ENCODE measurements at regions not wholly inside any gene's neighbourhood (a gene's known extent, or its start where the extent isn't known, plus 50 kb on each side); places are given as distances from the start of the nearest gene placed in this dataset.
"Not testable (repeated sequence)": the region's sequence is repeated elsewhere in the genome, so short reads cannot be mapped to it uniquely, and the experiment has no call there.

GRCh38 chr2:192544371-192544955 lies 349.7 kb upstream of the TMEFF2 start:
- DNase-seq = no peak

DNA sequence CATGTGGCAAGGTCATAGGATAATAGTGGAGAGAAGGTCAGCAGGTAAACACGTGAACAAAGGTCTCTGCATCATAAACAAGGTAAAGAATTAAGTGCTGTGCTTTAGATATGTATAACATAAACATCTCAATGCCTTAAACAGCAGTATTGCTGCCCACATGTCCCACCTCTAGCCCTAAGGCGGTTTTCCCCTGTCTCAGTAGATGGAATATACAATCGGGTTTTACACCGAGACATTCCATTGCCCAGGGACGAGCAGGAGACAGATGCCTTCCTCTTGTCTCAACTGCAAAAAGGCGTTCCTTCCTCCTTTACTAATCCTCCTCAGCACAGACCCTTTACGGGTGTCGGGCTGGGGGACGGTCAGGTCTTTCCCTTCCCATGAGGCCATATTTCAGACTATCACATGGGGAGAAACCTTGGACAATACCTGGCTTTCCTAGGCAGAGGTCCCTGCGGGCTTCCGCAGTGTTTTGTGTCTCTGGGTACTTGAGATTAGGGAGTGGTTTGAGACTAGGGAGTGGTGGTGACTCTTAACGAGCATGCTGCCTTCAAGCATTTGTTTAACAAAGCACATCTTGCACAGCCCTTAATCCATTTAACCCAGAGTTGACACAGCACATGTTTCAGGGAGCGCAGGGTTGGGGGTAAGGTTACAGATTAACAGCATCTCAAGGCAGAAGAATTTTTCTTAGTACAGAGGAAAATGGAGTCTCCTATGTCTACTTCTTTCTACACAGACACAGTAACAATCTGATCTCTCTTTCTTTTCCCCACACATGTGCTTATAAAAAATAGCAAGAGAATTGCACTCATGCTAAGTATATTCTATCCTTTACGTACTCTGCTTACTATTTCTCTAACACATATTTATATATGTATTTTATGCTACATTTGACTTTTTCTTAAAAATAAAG lies 347.7 kb upstream of the TMEFF2 start:
- DNase-seq = not testable (repeated sequence)

GRCh38 chr2:192539306-192539705 lies 344.6 kb upstream of the TMEFF2 start:
- DNase-seq = no peak

GRCh38 chr2:192536922-192537624 lies 342.3 kb upstream of the TMEFF2 start:
- no peak for DNase-seq

DNA sequence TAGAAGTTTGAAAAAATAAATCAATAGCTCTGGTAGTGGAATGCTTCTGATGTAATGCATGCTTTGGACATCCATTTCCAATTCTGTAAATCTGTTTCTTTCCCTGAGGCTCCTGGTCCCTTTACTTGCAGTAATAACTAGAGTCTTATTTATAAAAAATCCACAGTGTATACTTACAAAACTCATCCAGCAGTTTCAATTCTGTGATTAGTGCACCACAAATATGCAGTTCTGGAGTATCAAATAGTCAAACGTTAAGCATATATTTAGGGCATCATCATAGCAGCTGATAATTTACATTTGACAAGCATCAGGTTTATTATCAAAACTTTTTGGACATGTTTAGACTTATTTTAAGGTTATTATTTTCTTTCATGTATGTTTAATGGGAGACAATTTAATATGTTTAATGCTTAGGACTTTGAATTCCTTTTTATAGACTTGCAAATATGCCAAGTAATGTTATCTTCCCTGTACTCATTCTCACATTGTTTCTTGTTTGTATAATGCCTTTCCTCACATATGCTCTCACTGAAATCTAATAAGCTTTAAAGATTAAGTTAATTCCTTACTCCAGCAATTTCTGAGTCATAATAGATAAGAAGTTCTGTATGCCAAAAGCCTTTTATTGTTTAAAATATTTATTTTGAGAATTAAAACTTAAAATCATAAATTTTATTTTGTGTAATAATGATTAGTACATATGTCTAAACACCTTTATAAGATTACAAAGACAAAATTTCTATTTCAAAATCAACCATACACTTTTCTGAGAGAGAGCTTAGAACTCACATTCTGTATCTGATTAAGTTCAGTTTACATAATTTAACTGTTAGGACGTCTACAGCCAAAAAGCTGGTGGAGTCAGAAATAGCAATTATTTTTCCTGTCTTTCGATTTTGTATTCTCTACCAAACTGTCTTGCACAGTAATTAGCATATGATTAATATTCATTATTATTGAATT lies 341.5 kb upstream of the TMEFF2 start:
- no peak for DNase-seq

GRCh38 chr2:192534072-192534471 lies 339.3 kb upstream of the TMEFF2 start:
- DNase-seq = no peak

- DNase-seq = not testable (repeated sequence)
These were observed 330.0 kb upstream of the TMEFF2 start for GRCh38 chr2:192524642-192525251.

GRCh38 chr2:192524214-192524613 lies 329.5 kb upstream of the TMEFF2 start:
- DNase-seq = not testable (repeated sequence)

- no peak for DNase-seq
These were observed 321.2 kb upstream of the TMEFF2 start for GRCh38 chr2:192515937-192516336.

GRCh38 chr2:192513575-192513974 lies 318.8 kb upstream of the TMEFF2 start:
- no peak for DNase-seq

DNA sequence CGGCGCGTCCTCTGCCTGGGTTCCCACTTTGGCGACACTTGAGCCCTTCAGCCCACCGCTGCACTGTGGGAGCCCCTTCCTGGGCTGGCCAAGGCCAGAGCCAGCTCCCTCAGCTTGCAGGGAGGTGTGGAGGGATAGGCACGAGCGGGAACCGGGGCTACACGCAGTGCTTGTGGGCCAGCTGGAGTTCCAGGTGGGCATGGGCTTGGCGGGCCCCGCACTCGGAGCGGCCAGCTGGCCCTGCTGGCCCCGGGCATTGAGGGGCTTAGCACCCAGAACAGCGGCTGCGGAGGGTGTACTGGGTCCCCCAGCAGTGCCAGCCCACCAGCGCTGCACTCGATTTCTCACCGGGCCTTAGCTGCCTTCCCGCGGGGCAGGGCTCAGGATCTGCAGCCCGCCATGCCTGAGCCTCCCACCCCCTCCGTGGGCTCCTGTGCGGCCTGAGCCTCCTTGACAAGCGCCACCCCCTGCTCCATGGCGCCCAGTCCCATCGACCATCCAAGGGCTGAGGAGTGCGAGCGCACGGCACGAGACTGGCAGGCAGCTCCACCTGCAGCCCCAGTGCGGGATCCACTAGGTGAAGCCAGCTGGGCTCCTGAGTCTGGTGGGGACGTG lies 313.2 kb upstream of the TMEFF2 start:
- not testable (repeated sequence) for DNase-seq

DNA sequence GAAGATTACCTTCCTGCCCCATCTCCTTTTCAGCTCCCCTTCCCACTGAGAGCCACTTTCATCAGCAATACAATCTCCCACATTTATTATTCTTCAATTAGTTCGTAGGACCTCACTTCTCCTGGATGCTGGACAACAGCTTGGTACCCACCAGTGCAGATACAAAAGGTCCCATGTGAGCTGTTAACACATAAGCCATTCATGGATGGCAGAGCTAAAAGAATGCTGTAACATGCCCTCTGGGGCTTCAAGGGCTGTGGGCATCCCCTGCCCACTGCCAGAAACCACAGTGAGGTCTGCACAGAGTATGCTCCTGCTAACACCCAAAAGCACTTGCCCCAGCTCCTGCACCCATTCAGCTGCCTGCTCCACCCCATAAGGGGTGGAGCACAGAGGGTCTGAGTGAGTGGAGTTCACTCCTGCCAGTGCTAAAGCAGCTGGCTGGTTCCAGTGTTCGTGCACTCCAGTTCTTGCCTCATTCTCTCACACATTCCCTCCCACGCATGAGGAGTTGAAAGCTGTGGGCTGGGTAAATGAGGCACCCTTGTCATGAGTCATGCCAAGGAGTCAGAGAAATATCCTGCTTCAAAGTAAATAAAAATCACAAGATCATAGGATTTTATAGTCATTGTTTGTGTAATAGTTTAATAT lies 305.9 kb upstream of the TMEFF2 start:
- DNase-seq = no peak

DNA sequence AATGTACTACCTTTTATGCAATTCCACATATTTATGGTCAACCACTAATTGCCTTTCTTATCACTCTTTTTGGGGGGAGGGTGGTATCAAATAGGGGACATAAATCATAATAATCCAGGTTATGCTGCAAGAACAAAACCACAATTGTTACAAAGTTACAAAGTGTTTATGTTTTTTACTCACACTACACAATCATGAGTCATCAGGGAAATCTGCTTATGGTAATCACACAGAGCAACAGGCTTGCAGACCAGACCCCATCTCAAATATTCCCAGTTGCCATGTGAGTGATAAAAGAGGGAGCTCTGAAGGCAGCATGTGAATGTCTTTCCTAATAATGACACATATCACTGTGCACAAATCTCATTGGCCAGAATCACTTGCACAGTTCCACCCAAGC lies 304.7 kb upstream of the TMEFF2 start:
- no peak for DNase-seq

- DNase-seq = no peak
These were observed 304.0 kb upstream of the TMEFF2 start for GRCh38 chr2:192498747-192499146.

GRCh38 chr2:192488158-192488557 lies 293.4 kb upstream of the TMEFF2 start:
- DNase-seq = not testable (repeated sequence)

GRCh38 chr2:192487636-192488035 lies 292.9 kb upstream of the TMEFF2 start:
- no peak for DNase-seq

- no peak for DNase-seq
These were observed 290.2 kb upstream of the TMEFF2 start for GRCh38 chr2:192484903-192485302.

GRCh38 chr2:192480984-192481383 lies 286.3 kb upstream of the TMEFF2 start:
- DNase-seq = no peak

- no peak for DNase-seq
These were observed 278.6 kb upstream of the TMEFF2 start for GRCh38 chr2:192473331-192473730.

- DNase-seq = no peak
These were observed 277.2 kb upstream of the TMEFF2 start for GRCh38 chr2:192471982-192472381.

GRCh38 chr2:192469612-192470011 lies 274.9 kb upstream of the TMEFF2 start:
- DNase-seq = no peak

Data from activated CD4-positive, alpha-beta T cell treated with anti-CD3 and anti-CD28 coated beads for 4 hours (primary cell).